NCI-H510A (cell line): ENCODE measurements at regions not wholly inside any gene's neighbourhood (a gene's known extent, or its start where the extent isn't known, plus 50 kb on each side); places are given as distances from the start of the nearest gene placed in this dataset.

Source experiments
- DNase-seq: peaks from one replicate; lab custom pipeline; 2025; lab: John Stamatoyannopoulos, UW

GRCh38 chr17:79443026-79443425 lies 167.8 kb downstream of the RBFOX3 start:
- DNase-seq = no peak

- no peak for DNase-seq
These were observed 169.3 kb downstream of the RBFOX3 start for GRCh38 chr17:79441356-79442160.

GRCh38 chr17:79440251-79440650 lies 170.6 kb downstream of the RBFOX3 start:
- DNase-seq = no peak

- DNase-seq = no peak
These were observed 171.4 kb downstream of the RBFOX3 start for GRCh38 chr17:79439493-79439892.

- no peak for DNase-seq
These were observed 172.1 kb downstream of the RBFOX3 start for GRCh38 chr17:79438546-79439334.

GRCh38 chr17:79438058-79438457 lies 172.8 kb downstream of the RBFOX3 start:
- no peak for DNase-seq

- no peak for DNase-seq
These were observed 173.8 kb downstream of the RBFOX3 start for GRCh38 chr17:79437081-79437480.

- no peak for DNase-seq
These were observed 174.9 kb downstream of the RBFOX3 start for GRCh38 chr17:79435962-79436361.

- no peak for DNase-seq
These were observed 175.6 kb downstream of the RBFOX3 start for GRCh38 chr17:79435296-79435695.

- no peak for DNase-seq
These were observed 176.6 kb downstream of the RBFOX3 start for GRCh38 chr17:79434215-79434614.

- no peak for DNase-seq
These were observed 177.5 kb downstream of the RBFOX3 start for GRCh38 chr17:79433379-79433778.

GRCh38 chr17:79431175-79431574 lies 179.7 kb downstream of the RBFOX3 start:
- DNase-seq = no peak

GRCh38 chr17:79429864-79430494 lies 180.9 kb downstream of the RBFOX3 start:
- DNase-seq = no peak

- no peak for DNase-seq
These were observed 181.9 kb downstream of the RBFOX3 start for GRCh38 chr17:79428988-79429387.

- DNase-seq = no peak
These were observed 183.0 kb downstream of the RBFOX3 start for GRCh38 chr17:79427621-79428539.

- DNase-seq = no peak
These were observed 185.2 kb downstream of the RBFOX3 start for GRCh38 chr17:79425686-79426085.

GRCh38 chr17:79424471-79425185 lies 186.2 kb downstream of the RBFOX3 start:
- no peak for DNase-seq

- DNase-seq = no peak
These were observed 186.9 kb downstream of the RBFOX3 start for GRCh38 chr17:79423811-79424465.

GRCh38 chr17:79422236-79422635 lies 188.6 kb downstream of the RBFOX3 start:
- DNase-seq = no peak
